SK-N-DZ (cell line): ENCODE measurements at regions not wholly inside any gene's neighbourhood (a gene's known extent, or its start where the extent isn't known, plus 50 kb on each side); places are given as distances from the start of the nearest gene placed in this dataset.

ENCODE experiments used
- DNase-seq: peaks from one replicate; pipeline ENCODE4 v3.0.0-alpha.2; 2015; ENCODE audit warnings: low spot score

- no peak for DNase-seq
Measured at GRCh38 chr3:68163062-68163461, 508.6 kb upstream of the SUCLG2 start.

DNA sequence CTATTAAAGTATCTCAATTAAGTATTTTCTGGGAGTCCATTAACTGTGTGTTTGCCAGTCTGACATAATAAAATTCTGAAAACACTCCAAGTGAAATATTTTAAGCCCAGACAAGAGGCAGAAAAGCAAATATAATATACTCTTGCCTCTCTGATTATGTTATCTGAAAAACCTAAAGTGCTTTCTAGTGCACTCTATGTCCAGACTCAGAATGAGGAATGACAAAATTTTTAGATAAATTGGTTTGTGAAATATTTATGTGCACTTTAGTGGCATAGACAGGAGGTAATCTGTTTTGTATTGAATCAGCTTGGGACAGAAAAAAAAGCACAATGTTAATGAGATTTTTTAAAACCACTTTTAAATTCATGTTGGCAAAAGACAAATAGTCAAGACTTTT is 508.2 kb upstream of the SUCLG2 start:
- no peak for DNase-seq

DNA sequence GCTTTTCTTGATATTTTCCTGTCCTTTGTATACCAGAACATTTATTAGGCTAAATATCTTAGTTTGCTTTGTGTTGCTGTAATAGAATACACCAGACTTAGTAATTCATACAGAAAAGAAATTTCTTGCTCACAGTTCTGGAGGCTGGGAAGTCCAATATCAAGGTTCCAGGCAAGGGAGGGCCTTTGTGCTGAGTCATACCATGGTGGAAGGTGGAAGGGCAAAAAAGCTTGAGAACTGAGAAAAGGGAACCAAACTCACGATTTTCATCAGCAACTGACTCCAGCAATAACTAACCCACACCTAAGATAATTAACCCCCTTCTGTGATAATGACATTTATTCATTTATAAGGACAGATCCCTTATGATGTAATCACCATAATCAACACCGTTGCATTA is 496.9 kb upstream of the SUCLG2 start:
- no peak for DNase-seq

DNA sequence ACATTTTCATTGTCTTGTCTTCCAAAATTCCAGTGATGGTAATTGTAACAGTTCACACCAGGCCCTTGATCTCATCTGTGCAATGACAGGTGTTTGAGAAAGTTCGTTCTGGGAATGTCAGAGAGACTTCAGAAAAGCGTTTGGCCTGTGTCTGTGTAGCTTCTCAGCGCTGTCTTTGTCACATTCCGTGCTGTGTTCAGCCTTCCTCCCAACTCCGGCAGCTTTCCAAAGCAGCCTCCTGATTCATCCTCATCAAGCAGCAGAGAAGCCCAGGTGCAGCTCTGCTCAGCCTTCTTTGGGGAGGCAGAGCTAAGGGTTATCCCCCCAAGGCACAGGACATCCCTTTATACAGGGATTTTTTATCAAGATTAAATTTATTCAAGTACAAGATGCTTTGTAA is 494.0 kb upstream of the SUCLG2 start:
- no peak for DNase-seq

- DNase-seq, result no peak
Measured at GRCh38 chr3:68142441-68142840, 488.0 kb upstream of the SUCLG2 start.

DNA sequence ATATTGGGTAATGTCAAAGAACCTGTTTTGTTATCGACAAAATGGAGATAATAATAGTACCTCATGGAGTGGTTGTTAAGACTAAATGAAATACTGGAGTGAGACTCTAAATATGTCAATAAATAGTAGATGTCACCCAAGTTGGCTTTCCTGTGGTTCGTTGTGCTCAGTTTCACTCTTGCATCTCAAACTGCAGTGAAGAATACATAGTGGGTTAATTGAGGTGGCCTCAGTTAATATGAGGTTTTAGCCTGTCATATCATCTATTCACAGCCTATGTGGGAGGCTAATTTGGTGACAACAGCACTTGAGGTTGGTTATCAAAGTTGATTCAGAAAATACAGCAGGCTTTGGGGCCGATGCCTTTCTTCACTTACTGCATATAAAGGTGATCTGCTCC is 485.5 kb upstream of the SUCLG2 start:
- DNase-seq, result no peak

DNA sequence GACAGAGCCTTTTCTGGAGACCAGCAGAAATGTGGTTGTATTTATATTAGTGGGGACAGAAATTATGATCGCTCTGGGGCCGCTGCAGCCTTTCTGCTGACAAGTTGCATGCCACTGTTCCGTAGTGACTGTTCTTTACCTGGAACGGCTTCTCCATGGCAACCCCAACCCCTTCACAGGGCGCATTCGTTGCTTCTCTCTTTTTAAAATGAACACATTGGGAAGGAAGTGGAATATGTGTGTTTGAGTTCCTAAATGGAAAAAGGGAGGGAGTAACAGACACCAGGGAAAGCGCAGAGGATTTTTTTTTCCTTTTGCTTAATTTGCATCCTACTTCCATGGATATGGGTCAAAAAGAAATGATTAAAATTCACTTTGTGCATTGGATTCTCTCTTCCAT is 482.0 kb upstream of the SUCLG2 start:
- DNase-seq, result no peak

GRCh38 chr3:68135067-68135466 is 480.7 kb upstream of the SUCLG2 start:
- DNase-seq, result no peak

DNA sequence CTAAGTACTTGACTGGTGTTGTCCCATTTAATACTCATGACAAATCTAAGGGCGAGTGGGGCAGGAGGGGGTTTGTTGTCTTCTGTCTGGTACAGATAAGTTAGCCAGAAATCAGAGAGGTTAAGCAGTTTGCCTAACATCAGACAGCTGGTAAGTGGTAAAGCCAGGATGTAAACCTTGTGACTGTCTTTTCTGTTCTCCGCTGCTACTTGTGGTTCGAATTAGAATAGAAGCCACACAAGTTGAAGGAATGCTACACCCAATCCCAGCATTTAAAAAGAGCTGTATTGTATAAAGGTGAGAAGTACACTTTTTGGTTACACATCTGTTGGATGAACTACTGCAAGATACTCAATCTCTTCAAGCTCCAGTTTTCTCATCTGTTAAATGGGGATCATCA is 474.7 kb upstream of the SUCLG2 start:
- no peak for DNase-seq

DNA sequence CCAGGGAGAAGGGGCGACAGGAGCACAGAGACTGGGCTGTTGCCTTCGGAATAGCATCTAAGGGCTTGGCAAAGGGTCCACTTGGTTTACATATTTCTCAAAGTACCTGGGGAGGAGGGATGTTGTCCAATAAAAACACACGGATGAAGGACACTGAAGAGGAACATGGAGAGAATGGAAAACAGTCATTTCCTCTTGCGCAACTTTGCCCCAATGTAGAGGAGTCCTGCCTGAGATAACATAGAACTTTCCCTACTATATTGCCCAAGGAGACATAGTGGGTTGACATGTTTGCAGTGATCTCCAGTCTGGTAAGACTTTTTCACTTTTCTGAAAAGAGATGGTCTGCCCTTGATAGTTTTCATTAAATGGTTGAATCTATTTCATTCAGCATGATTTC is 468.8 kb upstream of the SUCLG2 start:
- no peak for DNase-seq

- no peak for DNase-seq
Measured at GRCh38 chr3:68121287-68121686, 466.9 kb upstream of the SUCLG2 start.

GRCh38 chr3:68116580-68116979 is 462.2 kb upstream of the SUCLG2 start:
- DNase-seq, result no peak

DNA sequence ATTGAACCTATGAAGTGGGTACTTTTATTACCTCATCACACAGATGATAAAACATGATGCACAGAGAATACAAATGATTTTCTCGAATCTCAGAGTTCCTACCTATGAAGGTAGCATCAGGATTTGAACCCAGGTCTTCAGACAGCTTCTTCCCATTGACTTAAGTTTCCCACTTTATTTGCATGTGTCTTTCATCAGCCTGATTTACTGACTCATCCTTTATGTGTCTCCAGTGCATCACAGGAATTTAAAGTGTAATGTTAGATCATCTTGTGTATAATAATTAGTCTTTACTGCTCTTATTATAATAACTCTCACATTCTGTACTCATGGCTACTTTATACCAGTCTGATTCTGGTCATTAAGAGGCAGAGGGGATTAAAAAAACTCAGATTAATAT is 449.4 kb upstream of the SUCLG2 start:
- DNase-seq, result no peak

DNA sequence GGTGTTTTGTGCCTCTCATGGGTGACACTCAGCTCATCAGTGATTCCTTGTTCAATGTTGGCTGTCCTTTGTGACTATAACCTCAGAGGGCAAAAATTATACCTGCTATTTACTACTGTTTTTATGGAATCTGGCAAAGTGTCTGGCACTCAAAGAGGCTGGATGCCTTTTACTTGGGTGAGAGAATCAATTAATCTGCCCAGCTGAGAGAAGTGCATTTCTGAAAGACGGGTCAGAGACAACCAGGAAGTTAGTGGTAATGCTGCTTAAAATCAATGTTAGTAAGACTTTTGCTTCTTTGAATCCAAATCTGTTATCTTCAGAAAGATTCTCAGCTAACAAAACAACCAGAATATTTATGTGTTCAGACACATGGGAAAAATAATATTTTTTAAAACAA is 436.2 kb upstream of the SUCLG2 start:
- DNase-seq, result no peak

DNA sequence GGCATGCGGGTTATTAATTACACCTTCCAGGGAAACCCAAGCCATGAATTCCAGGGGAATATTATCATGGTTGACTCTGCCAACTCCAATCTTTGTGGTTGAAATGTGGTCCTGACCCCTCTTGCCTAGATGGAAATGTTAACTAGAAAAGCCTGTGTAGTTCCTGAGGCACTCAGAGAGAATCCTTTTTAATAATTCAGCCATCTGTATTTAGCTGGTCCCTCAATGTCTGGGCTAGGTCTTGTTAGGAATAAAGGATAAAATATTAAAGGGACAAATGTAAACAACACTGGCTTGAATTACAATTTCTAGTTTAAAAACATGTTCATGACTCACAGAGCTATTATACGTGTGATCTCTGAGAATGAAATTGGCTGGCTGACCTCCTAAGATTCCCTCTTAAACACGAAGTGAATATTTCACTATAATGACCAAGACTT is 435.2 kb upstream of the SUCLG2 start:
- DNase-seq, result no peak

DNA sequence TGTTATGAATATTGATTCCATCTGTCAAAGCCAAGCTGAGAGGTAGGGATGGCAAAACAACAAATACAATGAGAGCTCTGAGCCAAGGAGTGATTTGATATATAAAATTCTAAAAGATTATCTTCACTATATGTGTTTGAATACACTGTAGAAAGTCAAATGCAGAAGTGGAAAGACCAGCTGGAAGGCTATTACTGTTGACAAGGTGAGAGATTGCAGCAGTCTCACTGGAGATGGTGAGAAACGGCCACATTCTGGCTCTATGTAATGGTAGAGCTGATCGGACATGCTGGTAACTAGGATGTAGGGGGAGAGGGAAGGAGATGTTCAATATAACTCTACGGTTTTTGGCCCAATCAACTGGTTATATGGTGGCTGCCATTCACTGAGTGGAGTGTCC is 434.2 kb upstream of the SUCLG2 start:
- DNase-seq, result no peak

DNA sequence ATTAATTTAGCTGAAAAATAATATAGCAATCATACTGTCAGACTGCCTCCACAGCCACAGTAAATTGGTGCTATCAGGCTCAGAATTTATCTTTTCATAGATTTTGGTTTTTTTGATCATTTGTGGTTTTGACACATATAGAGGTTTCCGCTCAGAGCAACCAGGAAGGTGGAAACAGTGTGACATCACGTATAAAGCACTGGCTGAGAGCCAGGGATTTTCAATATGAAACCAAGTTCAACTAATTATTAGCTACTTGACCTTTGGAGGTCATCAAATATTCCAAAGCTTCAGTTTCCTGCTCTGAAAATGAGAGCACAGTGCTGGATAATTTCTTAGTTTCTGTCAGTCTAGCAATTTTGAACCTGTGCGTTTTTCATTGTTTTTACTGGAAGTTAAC is 433.8 kb upstream of the SUCLG2 start:
- no peak for DNase-seq

GRCh38 chr3:68072062-68072461 is 417.6 kb upstream of the SUCLG2 start:
- DNase-seq, result no peak

DNA sequence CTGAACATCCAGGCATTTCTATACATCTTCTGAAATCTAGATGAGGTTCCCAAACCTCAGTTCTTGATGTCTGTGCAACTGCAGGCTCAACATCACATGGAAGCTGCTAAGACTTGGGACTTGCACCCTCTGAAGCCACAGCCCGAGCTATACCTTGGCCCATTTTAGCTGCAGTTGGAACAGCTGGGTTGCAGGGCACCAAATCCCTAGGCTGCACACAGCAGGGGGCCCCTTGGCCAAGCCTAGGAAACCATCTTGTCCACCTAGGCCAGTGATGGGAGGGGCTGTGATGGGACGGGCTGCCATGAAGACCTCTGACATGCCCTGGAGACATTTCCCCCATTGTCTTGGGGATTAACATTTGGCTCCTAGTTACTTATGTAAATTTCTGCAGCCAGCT is 415.8 kb upstream of the SUCLG2 start:
- no peak for DNase-seq

DNA sequence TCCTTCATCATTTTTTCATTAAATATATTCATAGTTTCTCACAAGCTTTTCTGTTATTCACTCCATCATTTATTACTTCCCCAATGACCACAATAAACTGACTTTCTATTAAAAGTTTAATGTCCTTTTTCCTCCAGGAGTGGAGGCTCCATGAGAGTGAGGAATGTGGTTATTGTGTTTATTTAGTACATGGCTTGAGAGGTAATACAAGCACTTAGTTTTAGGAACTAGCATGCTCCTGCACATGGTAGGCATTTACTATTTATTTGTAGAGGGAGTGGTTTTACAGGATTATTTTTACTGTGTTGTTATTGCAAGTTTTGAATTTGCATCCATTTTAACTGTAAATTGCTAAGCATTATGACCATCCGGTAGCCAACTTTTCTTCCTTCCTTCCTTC is 412.9 kb upstream of the SUCLG2 start:
- DNase-seq, result no peak

DNA sequence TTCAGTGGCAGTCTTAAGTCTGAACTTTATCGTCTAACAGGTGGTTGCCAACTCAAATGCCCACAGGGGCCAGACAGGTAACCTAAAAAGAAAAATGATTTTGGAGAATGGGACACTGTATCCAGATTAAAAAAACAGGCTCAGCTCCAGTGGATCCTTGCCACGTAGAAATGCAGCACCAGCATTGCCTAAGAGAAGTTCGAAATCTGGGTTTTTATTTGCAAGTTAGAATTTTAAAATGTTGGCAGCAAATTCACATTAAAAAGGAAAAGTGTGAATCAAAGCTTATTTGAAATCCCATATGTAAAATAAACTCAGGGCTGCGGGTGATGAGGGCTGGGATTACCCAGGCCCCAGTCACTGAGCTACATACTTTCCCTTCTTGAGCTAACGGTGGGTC is 408.5 kb upstream of the SUCLG2 start:
- no peak for DNase-seq

DNA sequence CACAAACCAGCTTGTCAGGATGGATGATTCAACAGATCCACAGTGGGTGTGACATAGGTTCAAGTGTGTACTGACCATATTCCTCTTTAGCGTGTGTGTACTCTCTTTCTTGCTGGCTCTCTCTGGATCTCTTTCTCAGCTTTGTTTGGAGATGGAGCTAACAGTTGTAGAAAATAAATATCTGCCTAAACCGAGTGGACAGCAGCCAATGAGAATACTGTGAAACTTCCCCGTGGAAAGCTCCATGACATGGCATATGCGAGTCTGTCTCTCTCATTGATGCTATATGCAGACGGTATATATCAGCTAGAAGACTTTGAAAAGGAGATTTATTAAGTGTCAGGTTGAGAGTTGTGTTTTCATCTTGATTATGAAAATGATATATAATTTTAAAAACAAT is 406.5 kb upstream of the SUCLG2 start:
- no peak for DNase-seq

DNA sequence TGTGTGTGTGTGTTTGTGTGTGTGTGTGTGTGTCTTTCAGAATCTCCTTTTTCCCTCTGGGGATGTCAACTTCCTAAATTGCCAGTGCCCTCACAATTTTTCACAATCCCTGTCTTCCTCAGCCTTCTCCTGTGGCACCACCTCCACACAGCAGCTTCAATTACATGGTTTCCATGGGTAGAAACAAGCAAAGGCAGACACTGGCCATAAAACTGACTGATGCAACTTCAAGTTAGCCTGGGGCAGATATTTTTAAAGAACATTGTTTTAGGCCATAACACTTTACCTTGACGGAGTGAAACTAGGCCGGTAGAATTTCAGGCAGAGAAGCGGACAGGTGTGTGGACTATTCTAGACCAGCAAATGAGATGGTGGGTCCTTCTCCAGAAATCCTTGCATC is 405.8 kb upstream of the SUCLG2 start:
- DNase-seq, result no peak

GRCh38 chr3:68059628-68060152 is 405.3 kb upstream of the SUCLG2 start:
- DNase-seq, result no peak
